Hematopoietic multipotent progenitor cell treated with erythropoietin and hydrocortisone succinate and interleukin-3 and kit ligand, for 6 days (in vitro differentiated cells): ENCODE measurements at regions not wholly inside any gene's neighbourhood (a gene's known extent, or its start where the extent isn't known, plus 50 kb on each side); places are given as distances from the start of the nearest gene placed in this dataset.
"Not testable (repeated sequence)": the region's sequence is repeated elsewhere in the genome, so short reads cannot be mapped to it uniquely, and the experiment has no call there.

Experiments used
- DNase-seq: peaks from one replicate; pipeline ENCODE4 v3.0.0-alpha.2; 2015

- no peak for DNase-seq
Measured at GRCh38 chr9:102714184-102714583, 280.9 kb upstream of the CYLC2 start.

GRCh38 chr9:102712910-102713309 is 282.2 kb upstream of the CYLC2 start:
- DNase-seq: not testable (repeated sequence)

GRCh38 chr9:102700936-102701335 is 294.2 kb upstream of the CYLC2 start:
- no peak for DNase-seq

GRCh38 chr9:102669220-102669619 is 325.9 kb upstream of the CYLC2 start:
- no peak for DNase-seq

GRCh38 chr9:102652471-102652870 is 342.7 kb upstream of the CYLC2 start:
- no peak for DNase-seq

- DNase-seq: no peak
Measured at GRCh38 chr9:102650896-102651295, 344.2 kb upstream of the CYLC2 start.

GRCh38 chr9:102642651-102643050 is 352.5 kb upstream of the CYLC2 start:
- no peak for DNase-seq

- peak; percentile 40 for DNase-seq
Measured at GRCh38 chr9:102631559-102631958, 363.6 kb upstream of the CYLC2 start.

GRCh38 chr9:102609461-102609860 is 385.7 kb upstream of the CYLC2 start:
- no peak for DNase-seq

GRCh38 chr9:102603198-102604195 is 391.6 kb upstream of the CYLC2 start:
- not testable (repeated sequence) for DNase-seq

- no peak for DNase-seq
Measured at GRCh38 chr9:102594241-102594640, 400.9 kb upstream of the CYLC2 start.

- DNase-seq: no peak
Measured at GRCh38 chr9:102587281-102587680, 407.9 kb upstream of the CYLC2 start.

- no peak for DNase-seq
Measured at GRCh38 chr9:102569436-102569835, 425.7 kb upstream of the CYLC2 start.

GRCh38 chr9:102551346-102551745 is 443.8 kb upstream of the CYLC2 start:
- DNase-seq: no peak

- DNase-seq: no peak
Measured at GRCh38 chr9:102550886-102551285, 444.2 kb upstream of the CYLC2 start.

- DNase-seq: no peak
Measured at GRCh38 chr9:102550266-102550665, 444.9 kb upstream of the CYLC2 start.

- DNase-seq: no peak
Measured at GRCh38 chr9:102534031-102534430, 461.1 kb upstream of the CYLC2 start.

- DNase-seq: no peak
Measured at GRCh38 chr9:102521097-102521755, 473.9 kb upstream of the CYLC2 start.

GRCh38 chr9:102519423-102519822 is 475.7 kb upstream of the CYLC2 start:
- no peak for DNase-seq

- no peak for DNase-seq
Measured at GRCh38 chr9:102518324-102518723, 476.8 kb upstream of the CYLC2 start.

GRCh38 chr9:102514541-102514940 is 480.6 kb upstream of the CYLC2 start:
- no peak for DNase-seq

- DNase-seq: no peak
Measured at GRCh38 chr9:102507044-102507687, 488.0 kb upstream of the CYLC2 start.

- DNase-seq: no peak
Measured at GRCh38 chr9:102506406-102506805, 488.7 kb upstream of the CYLC2 start.

- DNase-seq: no peak
Measured at GRCh38 chr9:102499468-102499867, 495.7 kb upstream of the CYLC2 start.
